ENCODE measurements at regions not wholly inside any gene's neighbourhood (a gene's known extent, or its start where the extent isn't known, plus 50 kb on each side); places are given as distances from the start of the nearest gene placed in this dataset.

- TF ChIP-seq CTCF (IDR thresholded peaks at IDR 0.05; ENCODE audit: insufficient read depth, low read length, poor library complexity, severe bottlenecking) (no peak), EZH2phosphoT487 (conservative IDR thresholded peaks at IDR 0.05; ENCODE audit: low read length) (no peak)
Measured at GRCh38 chr12:128021561-128021960, 245.4 kb upstream of the TMEM132C start.
